HG02884 (cell line): ENCODE measurements at regions not wholly inside any gene's neighbourhood (a gene's known extent, or its start where the extent isn't known, plus 50 kb on each side); places are given as distances from the start of the nearest gene placed in this dataset.

ENCODE experiments used
- ATAC-seq: cut with Tn5 transposase; IDR thresholded peaks from one replicate; pipeline ENCODE4 v1.9.1; 2021; ENCODE audit warnings: mild to moderate bottlenecking, moderate library complexity; ENCODE audit not compliant: unreplicated experiment

DNA sequence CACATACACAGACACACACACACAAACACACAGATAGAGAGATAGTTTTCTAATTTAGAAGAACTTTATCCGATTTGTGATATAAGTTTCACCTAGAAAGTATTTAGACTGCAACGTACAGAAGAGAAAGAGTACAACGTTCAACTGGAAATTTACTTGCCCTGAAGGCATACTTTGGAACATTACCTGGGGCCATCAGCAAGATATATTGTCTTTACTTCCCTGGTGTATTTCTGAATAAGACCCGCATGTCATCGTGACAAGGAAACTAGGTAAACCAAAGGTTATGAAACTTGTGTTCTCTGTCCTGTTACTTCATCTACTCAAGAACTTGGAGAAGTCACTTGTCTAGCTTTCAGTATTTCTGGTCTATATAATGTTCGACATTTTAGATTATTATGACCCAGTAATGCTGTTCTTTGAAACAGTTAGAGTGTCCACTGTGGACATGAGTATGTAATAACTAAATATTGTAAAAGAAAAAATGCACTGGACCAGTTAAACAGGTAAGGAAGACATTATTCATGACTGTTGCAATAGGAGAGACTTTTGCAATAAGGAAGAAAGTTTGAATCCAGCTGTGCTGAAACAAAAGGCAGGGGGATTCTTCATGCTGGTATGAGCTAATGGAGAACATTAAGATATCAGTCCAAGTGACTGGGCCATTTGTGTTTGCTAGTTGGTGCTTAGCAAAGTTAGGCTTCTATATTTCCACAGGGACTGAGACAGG, 1791.1 kb downstream of the MAT2B start:
- ATAC-seq: no peak

DNA sequence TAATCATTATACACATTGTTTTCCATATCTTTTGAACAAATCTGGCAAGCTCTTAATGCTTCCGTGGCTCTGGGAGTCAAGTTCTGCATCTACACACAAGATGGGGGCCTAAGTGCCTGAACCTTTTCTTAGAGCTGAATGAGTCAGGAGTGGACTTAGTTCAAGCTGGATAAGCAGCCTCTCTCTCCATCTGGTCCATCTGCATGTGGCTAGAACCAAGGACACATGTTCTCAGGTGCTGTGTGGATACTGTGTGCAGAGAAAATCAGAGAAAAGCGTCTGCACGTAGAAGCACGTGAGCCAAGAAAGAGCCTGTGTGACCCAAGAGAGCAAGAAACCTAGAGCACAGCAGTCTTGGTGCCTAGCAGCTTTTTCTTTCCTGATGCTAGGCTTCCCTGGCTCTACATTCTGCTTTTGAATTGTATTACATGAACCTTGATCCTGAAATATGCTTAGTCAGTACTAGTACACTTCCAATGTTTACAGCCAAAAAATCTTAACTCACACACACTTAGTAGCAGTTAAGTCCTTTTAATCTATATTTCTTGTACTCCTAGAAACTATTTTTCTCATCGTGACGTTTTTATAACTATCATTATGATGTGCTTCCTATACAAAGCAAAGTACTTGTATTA, 1798.9 kb downstream of the MAT2B start:
- no peak for ATAC-seq

DNA sequence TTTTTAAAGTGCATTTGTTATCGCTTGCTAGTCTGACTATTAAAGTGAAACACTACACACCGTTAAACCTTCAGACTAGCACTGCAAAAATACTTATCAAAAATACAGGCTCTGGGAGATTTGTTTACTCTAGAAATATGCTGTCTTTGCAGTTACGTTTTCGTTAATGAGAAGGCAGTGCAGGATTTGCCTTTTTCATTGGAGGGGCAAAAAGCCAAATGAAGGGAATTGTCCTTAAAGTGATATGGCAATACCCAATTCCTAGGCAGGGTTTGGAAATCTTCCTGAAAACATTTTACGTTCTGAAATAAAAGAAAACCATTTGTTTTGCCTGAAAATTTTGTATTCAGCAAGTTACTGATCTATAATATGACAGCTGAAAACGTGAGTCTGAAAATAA, 1800.2 kb downstream of the MAT2B start:
- ATAC-seq: no peak

DNA sequence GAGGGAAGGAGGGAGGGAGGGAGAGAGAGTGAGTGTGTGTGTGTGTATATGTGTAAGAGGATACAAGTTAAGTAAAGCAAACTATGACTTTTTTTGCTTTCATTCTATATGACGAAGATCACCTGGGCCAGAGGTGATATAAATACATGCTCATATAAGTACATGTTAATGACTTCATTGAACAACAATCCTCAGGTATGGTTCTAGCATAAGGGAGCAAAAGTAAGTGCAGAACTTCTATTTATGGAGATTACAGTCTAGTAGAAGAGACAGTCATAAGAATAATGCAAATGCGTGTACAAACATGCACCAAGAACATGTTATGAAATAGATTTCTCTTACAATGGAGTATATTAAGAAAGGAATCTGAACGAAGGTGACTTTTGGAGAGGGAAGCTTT, 1804.0 kb downstream of the MAT2B start:
- ATAC-seq: no peak

DNA sequence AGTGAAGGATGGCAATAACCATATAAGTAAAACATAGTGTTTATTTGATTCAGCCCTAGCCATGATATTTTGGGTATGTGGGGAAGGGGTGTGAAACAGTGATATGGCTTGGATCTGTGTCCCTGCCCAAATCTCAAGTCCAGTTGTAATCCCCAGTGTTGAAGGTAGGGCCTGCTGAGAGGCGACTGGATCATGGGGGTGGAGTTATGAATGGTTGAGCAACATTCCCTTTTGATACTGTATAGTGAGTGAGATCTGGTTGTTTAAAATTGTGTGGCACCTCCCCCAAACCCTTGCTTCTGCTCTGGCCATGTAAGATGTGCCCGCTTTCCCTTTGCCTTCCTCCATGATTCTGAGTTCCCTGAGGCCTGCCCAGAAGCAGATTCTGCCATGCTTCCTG, 1804.6 kb downstream of the MAT2B start:
- no peak for ATAC-seq

DNA sequence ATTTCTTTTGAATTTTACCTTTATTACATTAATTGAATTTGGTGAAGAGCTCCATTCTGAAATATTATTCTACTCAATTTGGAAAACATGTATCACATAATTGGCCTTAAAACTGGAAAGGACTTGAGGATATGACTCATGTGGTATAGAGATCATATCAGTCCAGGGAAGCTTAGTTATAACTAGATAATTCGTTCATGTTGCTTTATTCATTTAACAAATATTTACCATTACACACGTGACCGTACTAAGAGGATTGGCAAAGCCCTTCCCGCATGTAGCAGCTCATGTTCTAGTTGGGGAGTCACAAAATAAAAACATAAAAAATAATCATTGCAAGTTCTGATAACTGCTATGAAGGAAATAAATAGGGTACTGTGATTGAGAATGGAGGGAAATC, 1816.5 kb downstream of the MAT2B start:
- no peak for ATAC-seq

DNA sequence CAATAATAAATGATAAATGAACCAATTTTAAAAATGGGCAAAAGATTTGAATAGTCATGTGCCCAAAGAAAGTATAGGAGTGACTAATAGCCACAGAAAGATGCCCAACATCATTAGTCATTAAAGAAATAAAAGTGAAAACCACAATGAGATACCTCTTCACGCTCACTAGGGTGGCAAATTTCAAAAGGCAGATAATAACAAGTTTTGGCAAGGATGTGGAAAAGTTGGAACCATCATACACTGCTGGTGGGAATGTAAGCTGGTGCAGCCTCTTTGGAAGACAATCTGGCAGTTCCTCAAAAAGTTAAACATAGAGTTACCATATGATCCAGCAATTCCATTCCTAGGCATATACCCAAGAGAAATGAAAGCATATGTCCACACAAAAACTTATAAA, 1819.8 kb downstream of the MAT2B start:
- no peak for ATAC-seq

DNA sequence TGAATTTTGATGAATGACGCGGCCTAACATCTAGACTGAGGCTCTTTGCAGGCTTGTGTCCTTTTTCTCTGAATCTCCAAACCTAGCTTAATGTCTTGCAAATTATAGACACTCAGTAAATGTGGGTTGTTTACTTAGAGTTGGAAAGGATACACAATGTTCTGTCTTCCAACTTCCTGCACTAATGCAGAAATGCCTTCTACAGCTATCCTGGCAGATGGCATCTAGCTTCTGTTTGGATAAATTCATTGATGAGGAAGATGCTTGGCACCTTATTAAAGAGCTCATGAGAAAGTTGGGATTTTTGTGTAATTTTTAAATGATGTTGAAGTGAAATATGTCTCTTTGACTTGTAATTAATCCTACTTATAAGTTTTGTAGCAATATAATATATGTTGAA, 1822.2 kb downstream of the MAT2B start:
- no peak for ATAC-seq

DNA sequence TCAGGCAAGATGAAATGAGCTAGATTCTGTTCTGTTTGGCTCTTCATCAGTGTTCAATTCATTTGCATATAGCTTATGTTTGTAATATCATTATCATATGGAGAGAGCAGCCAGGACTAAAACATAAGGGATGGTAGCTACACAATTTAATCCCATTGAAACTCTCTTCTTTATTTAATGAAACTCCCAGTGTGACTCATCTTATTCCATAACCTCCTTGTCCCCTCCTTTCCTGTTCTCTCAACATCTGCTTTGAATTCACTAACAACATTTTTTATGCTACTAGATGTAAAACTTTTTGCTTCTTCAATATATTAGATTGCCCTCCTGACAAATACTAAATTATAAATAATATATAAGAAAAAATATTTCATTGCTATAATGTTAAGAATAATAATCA, 1823.4 kb downstream of the MAT2B start:
- ATAC-seq: no peak

DNA sequence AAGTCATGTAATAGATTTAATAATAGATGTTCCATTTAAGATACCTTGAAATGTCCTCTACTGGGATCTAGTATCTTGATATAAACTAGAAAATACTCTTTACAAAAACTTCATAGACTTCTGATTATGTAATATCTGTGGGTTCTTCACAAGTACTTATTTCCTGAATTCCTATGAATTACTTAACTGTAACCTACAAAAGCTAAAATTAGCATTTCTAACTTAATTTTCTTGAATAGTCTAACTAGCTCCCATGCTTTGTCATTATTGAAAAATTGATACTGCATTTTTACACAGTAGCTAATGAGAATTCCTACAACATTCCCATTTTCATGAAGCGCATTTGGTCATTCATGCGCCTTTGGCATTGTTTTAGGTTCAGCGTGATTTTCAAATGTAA, 1828.2 kb downstream of the MAT2B start:
- ATAC-seq: no peak

DNA sequence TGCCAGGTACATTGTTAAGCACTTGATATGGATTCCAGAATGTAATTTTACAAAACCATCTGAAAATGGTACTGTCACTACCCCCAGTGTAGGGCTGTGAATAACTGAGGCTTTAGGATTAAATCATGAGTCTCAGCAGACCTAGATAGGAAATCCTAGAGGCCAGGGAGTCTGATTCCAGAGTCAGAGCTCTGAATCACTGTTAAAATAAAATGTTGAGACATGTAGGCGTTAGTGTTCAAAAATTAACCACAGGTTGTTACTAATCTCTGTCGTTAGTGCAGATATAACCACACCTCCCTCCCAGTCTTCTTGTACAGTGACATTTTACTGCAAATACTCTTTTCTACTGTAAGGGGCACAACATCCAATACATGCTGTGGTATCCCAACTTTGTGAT, 1828.8 kb downstream of the MAT2B start:
- ATAC-seq: no peak

DNA sequence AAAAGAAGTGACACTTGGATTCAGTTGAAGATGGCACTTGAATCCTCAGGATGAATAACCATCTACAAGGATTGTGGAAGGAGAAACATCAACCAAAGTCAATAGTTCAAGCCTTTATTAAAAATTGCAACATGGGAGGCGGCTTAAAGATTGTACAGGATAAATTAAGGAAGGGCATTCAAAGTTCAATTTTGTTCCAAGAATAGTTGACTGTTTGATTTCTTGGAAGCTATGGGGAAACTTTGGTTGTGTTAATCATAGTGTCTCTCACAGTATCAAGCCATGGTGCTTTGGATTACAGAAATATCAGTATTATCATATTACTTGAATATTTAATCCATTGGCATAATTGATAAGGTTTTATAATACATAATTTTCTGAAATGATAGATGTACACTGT, 1844.3 kb downstream of the MAT2B start:
- no peak for ATAC-seq

DNA sequence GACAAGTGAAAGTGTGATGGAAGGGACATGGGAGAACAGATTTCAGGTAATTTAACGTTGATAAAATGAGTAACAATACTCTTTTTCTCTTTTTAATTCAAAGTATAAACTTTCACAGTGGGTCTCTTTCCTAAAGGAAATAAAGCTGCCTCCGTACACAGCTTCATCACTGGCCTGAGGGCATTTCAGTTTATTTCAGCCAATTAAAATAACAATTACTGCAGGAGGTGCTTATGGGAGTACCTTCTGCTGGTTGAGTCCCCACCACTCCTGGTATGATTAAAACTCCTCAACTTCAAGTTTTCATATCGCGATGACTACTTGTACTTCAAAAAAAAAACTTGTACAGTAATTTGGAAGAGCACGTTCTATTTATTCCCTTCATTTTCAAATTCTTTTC, 1845.9 kb downstream of the MAT2B start:
- ATAC-seq: no peak

DNA sequence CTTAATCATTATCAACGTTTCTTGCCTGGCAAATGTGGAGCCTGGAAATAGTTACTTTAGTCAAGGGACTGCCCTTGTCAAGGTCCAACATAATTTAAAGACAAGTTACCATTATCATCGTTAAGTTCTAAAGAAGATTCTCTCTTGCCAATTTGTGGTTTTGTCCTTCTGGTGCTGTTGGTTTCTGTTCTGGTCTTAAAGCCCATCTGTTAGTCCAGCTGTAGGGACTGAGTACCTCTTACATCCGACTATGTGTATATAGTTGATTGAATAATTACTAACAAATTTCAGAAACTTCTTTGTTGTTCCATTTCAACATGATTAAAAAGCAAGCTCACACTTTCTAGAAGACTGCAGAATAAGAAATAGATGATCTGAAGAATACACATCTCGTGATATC, 1854.9 kb downstream of the MAT2B start:
- ATAC-seq: no peak

DNA sequence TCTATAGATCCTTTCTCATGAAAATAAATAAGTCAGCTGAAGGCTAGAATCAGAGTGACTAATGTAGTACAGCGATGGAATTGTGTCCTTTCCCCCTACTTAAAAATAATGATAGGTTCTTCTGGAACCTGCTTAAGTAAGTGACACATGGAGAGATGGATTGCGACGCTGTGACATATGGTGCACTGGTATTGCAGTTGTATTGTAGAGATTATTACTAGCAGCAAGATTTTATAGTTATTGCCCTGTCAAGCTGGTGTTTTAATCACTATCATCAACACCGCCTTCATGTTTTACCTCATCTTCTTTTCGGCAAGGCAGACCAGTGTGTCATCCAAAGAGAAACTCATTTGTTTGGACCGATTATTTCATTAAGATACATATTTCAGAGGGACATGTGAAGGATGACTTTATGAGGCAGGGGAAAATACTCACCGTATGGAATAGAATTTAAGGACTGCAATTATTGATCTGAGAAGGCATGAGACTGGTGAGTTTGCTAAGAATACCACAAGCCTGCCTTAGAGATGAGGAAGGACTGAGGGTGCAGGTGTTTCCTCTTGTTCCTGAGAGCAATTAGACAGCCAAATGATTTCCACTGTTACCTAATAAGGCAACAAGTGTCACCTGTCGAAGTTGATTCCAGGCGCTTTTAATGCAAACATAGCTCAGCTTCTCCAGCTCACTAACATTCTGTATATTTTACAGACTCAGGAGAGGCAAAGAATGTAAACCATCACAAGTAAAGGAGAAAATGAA, 1855.5 kb downstream of the MAT2B start:
- ATAC-seq: no peak

DNA sequence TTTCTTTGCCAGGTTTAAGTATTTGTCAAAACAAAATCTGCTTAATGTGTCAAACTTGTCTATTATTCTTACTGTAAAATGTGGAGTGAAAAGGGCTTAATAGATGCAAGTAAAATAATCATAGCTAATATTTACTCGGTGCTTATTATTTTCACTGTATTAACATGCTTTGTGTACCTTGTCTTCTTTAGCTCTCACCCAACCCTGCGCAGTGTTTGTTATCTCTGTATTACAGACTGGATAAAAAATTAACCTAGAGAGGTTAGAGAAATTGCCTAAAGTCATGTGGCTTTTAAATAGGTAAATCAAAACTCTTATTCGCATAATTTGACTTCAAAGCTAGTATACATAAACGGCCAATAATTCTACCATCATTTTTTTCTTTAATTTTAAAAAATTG, 1864.8 kb downstream of the MAT2B start:
- no peak for ATAC-seq

DNA sequence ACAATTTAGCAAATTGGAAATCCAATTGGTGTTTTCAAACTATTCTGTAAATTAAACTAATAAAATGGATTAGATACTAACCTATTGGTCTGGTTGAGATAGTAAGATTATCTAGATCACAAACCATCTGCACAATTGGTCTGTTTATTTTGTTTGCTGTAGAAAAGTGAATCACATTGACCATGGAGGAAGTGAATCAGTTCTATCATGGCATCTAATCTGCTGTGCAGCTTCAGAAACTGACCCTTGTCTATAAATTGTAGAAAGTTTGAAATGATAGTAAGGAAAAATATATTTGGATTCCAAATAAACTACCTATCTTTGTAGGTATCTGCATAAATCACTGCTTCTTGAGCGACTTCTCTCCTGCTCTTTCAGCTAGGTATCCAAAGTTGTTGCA, 1865.4 kb downstream of the MAT2B start:
- no peak for ATAC-seq

DNA sequence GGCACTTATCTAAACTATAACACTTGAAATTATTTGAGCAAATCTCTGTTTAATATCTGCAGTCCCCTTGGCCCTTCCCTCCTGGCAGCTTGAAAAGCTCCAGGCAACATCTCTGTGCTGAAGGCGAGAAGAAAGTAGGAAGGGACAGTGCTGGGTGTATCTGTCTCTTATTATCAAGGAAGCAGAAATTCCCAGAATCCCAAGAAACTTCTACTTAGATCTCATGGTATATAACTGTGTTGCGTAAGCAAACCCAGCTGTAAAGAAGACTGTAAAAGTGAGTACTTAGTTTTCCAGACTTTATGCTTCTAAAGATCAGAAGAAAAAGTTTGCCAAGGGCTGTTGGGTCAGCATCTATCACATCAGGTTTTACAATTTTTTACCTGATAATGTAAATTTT, 1869.8 kb downstream of the MAT2B start:
- no peak for ATAC-seq

DNA sequence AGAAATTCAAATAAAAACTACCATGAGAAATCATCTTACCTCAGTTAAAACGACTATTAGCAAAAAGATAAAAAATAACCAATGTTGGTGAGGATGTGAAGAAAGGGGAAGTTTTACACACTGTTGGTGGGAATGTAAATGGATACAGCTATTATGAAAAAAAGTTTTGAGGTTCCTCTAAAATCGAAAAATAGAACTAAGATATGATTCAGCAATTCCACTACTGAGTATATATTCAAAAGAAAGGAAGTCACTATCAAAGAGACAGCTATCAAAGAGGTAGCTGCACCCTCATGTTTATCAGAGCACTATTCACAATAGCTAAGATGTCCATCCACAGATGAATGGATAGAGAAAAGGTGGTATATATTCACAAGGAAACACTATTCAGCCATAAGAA, 1888.4 kb downstream of the MAT2B start:
- no peak for ATAC-seq

DNA sequence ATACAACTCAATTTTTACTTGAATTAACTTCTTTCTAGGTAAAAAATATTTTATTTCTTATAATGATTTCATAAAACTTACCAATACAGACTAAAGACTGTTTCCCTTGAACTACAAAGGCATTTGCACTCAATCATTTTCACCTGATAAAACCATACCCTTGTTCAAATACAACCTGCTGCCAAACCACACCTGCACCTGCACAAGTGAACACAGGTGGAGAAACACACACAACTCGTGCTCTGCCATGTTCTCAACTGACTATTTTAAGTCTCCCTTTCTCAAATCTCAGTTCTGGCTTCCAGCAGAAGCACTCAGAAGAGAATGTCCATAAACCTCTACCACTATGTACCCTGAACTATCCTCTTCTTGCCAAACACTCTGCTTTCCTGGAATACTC, 1892.1 kb downstream of the MAT2B start:
- no peak for ATAC-seq

DNA sequence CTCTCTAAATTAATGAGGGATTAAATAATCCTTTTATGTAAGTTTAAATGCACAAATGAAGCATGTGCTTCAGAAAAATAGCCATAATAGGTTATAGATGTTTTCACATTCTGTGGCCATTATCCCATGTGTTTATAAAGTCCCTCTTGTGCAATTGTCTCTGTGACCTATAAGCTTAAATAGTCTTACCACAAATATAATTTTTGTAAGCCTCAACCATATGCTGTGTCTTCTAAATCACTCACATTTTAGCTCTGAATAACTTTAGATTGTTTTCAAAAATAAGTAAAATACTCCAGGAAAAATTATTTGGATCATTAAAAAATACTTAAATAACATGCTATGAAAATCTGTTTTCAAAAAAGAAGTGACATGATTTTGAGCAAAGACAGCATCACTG, 1894.7 kb downstream of the MAT2B start:
- ATAC-seq: no peak

DNA sequence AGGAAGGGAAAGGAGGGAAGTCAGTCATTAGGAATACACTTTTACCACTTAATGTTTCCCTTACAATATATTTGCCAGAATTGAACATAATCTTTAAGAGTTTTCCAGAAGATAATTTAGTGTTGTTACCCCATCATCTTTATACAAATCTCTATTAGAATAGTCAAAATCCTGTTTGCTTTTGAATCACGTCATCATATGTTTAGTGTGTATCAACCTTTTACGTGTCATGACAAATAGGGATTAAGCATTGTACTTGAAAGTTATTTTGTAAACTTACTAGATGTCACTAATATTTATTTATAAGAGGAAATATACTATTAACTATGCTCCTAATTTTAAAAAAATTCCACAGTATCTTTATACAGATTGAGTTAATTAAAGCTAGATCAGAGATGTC, 1899.5 kb downstream of the MAT2B start:
- ATAC-seq: no peak
